H1 (cell line): ENCODE measurements at regions not wholly inside any gene's neighbourhood (a gene's known extent, or its start where the extent isn't known, plus 50 kb on each side); places are given as distances from the start of the nearest gene placed in this dataset.

Source experiments
- CTCF ChIA-PET: fragments of 300-600 bp; sonication (Branson Sonifier 250); formaldehyde crosslinking; loops from one replicate; lab custom pipeline; 2021; ENCODE audit not compliant: partially characterized antibody; lab: Charles Lee
- POLR2A ChIA-PET: fragments of 300-600 bp; sonication (Branson Sonifier 250); formaldehyde crosslinking; loops from one replicate; lab custom pipeline; 2021; ENCODE audit warnings: inconsistent platforms; ENCODE audit not compliant: partially characterized antibody; lab: Charles Lee
- DNase-seq, 2 experiments: peaks; one replicate each; pipeline versions ENCODE4 v3.0.0 to v3.0.0-alpha.2; 2010 to 2022; ENCODE audit warnings: low spot score in 2 of 2, low read depth in 1 of 2, mixed read lengths in 1 of 2
- FAIRE-seq: peaks from 2 replicates; lab custom pipeline; 2011; peaks lifted over from hg19 to GRCh38; lab: Jason Lieb, UNC
- H2AFZ ChIP-seq: 2 replicates; pipeline ENCODE4 v1.8.1; 2012; ENCODE audit warnings: low read length, inconsistent platforms
- H2AK5ac ChIP-seq: 2 replicates; pipeline ENCODE4 v1.6.1; 2013; ENCODE audit warnings: low read depth, low read length
- H2BK120ac ChIP-seq: replicated peaks from 2 replicates; pipeline ENCODE3; 2013; ENCODE audit warnings: low read depth, low read length, inconsistent platforms
- H2BK12ac ChIP-seq: 2 replicates; pipeline ENCODE4 v1.6.1; 2013; ENCODE audit warnings: low read depth, low read length
- H2BK15ac ChIP-seq: 2 replicates; pipeline ENCODE4 v1.6.1; 2013; ENCODE audit warnings: low read length
- H2BK20ac ChIP-seq: 2 replicates; pipeline ENCODE4 v1.6.1; 2013; ENCODE audit warnings: low read length
- H2BK5ac ChIP-seq: 2 replicates; pipeline ENCODE4 v1.6.1; 2013; ENCODE audit warnings: low read depth, low read length
- H3K14ac ChIP-seq: 2 replicates; pipeline ENCODE4 v1.6.1; 2013; ENCODE audit warnings: inconsistent platforms; ENCODE audit not compliant: insufficient read length
- H3K18ac ChIP-seq: 2 replicates; pipeline ENCODE4 v1.6.1; 2013; ENCODE audit warnings: low read length; ENCODE audit errors: extremely low read depth
- H3K23ac ChIP-seq: 2 replicates; pipeline ENCODE4 v1.6.1; 2013; ENCODE audit warnings: inconsistent platforms; ENCODE audit not compliant: insufficient read length
- H3K23me2 ChIP-seq: 2 replicates; pipeline ENCODE4 v1.6.1; 2013; ENCODE audit warnings: low read depth, low read length
- H3K27ac ChIP-seq: 2 replicates; pipeline ENCODE4 v1.6.1; 2011; ENCODE audit warnings: low read depth, low read length, inconsistent platforms
- H3K27me3 ChIP-seq, 4 experiments: replicated peaks in 1 of 4; 1 replicate in 1 of 4; 2 replicates in 3 of 4; pipeline versions ENCODE4 v1.6.1 to v1.8.1; 2011 to 2013; ENCODE audit warnings: low read length in 3 of 4, mild to moderate bottlenecking in 3 of 4, inconsistent platforms in 2 of 4, mixed read lengths in 2 of 4, moderate library complexity in 1 of 4; ENCODE audit not compliant: control insufficient read depth in 3 of 4, insufficient read depth in 3 of 4; ENCODE audit errors: extremely low read depth in 1 of 4
- H3K36me3 ChIP-seq, 4 experiments: 2 replicates each; pipeline versions ENCODE4 v1.6.1 to v1.8.1; 2011 to 2013; ENCODE audit warnings: mild to moderate bottlenecking in 4 of 4, low read length in 3 of 4, moderate library complexity in 2 of 4, control low read depth in 1 of 4, inconsistent platforms in 1 of 4; ENCODE audit not compliant: insufficient read depth in 4 of 4, control insufficient read depth in 2 of 4
- H3K4ac ChIP-seq: replicated peaks from 2 replicates; pipeline ENCODE3; 2013; ENCODE audit warnings: low read length, low read depth, mixed read lengths, inconsistent platforms; ENCODE audit not compliant: insufficient read length
- H3K4me1 ChIP-seq, 4 experiments: replicated peaks in 1 of 4; 1 replicate in 1 of 4; 2 replicates in 3 of 4; pipeline versions ENCODE4 v1.6.1 to v1.8.1; 2011 to 2013; ENCODE audit warnings: low read length in 3 of 4, inconsistent platforms in 2 of 4, mixed read lengths in 1 of 4; ENCODE audit not compliant: insufficient read depth in 4 of 4, control insufficient read depth in 3 of 4
- H3K4me2 ChIP-seq, 2 experiments: 2 replicates each; pipeline versions ENCODE4 v1.6.1 to v1.8.1; 2011 to 2013; ENCODE audit warnings: low read depth in 2 of 2, low read length in 2 of 2, control low read depth in 1 of 2, inconsistent platforms in 1 of 2, mild to moderate bottlenecking in 1 of 2; ENCODE audit not compliant: insufficient read depth in 1 of 2
- H3K4me3 ChIP-seq, 4 experiments: fragments of 200-600, 300-600 bp in 1 of 4; sonication (generic), shearing (Covaris generic), sonication (Bioruptor Twin) in 1 of 4; 2 replicates each; pipeline versions ENCODE4 v1.5.1 to v1.8.1; 2011 to 2016; ENCODE audit warnings: low read length in 4 of 4, low read depth in 3 of 4, control low read depth in 2 of 4, inconsistent platforms in 2 of 4, mild to moderate bottlenecking in 2 of 4, mixed read lengths in 1 of 4, moderate library complexity in 1 of 4; ENCODE audit not compliant: insufficient read depth in 2 of 4; ENCODE audit errors: extremely low read depth in 1 of 4
- H3K56ac ChIP-seq: replicated peaks from 2 replicates; pipeline ENCODE3; 2013; ENCODE audit warnings: low read depth, mild to moderate bottlenecking, mixed read lengths, low read length, inconsistent platforms; ENCODE audit not compliant: insufficient read length
- H3K79me1 ChIP-seq: 2 replicates; pipeline ENCODE4 v1.6.1; 2013; ENCODE audit warnings: low read depth, low read length, control low read depth
- H3K79me2 ChIP-seq, 2 experiments: 2 replicates each; pipeline versions ENCODE4 v1.6.1 to v1.8.1; 2012 to 2013; ENCODE audit warnings: low read length in 2 of 2, mild to moderate bottlenecking in 2 of 2, inconsistent platforms in 1 of 2; ENCODE audit not compliant: insufficient read depth in 2 of 2, control insufficient read depth in 1 of 2
- H3K9ac ChIP-seq, 4 experiments: replicated peaks in 1 of 4; 1 replicate in 1 of 4; 2 replicates in 3 of 4; pipeline versions ENCODE4 v1.6.1 to v1.8.1; 2011 to 2013; ENCODE audit warnings: low read depth in 3 of 4, low read length in 3 of 4, control low read depth in 2 of 4, mild to moderate bottlenecking in 2 of 4, moderate library complexity in 2 of 4, inconsistent platforms in 1 of 4; ENCODE audit errors: extremely low read depth in 1 of 4
- H3K9me3 ChIP-seq, 2 experiments: 2 replicates each; pipeline versions ENCODE4 v1.6.1 to v1.8.1; 2012 to 2013; ENCODE audit warnings: mild to moderate bottlenecking in 2 of 2, moderate library complexity in 2 of 2, control low read depth in 1 of 2, inconsistent platforms in 1 of 2, low read depth in 1 of 2, low read length in 1 of 2, mixed read lengths in 1 of 2; ENCODE audit not compliant: insufficient read depth in 2 of 2
- H4K20me1 ChIP-seq, 2 experiments: replicated peaks in 1 of 2; 2 replicates each; pipeline versions ENCODE3 to v1.8.1; 2011 to 2013; ENCODE audit warnings: inconsistent platforms in 2 of 2, low read length in 2 of 2, mild to moderate bottlenecking in 1 of 2; ENCODE audit not compliant: insufficient read depth in 2 of 2, control insufficient read depth in 1 of 2
- H4K5ac ChIP-seq: 2 replicates; pipeline ENCODE4 v1.6.1; 2013; ENCODE audit warnings: low read length, low read depth, mixed read lengths, inconsistent platforms; ENCODE audit not compliant: insufficient read length
- H4K8ac ChIP-seq: 2 replicates; pipeline ENCODE4 v1.8.0; 2013; ENCODE audit warnings: mild to moderate bottlenecking, moderate library complexity, low read length, inconsistent platforms; ENCODE audit not compliant: insufficient read depth; ENCODE audit errors: extremely low read depth
- H4K91ac ChIP-seq: replicated peaks from 2 replicates; pipeline ENCODE3; 2013; ENCODE audit warnings: low read length, mixed read lengths, inconsistent platforms; ENCODE audit not compliant: insufficient read length
- ASH2L ChIP-seq: fragments of 200-600, 300-600 bp; sonication (generic); IDR thresholded peaks from one replicate; pipeline ENCODE4 v1.7.1; 2017; ENCODE audit warnings: low read length
- CHD2 ChIP-seq: IDR thresholded peaks from 2 replicates; pipeline ENCODE4 v1.6.1; 2012; ENCODE audit warnings: low read length, improper control_type of control experiment
- EP300 ChIP-seq, 2 experiments: IDR thresholded peaks; 1 replicate in 1 of 2; 2 replicates in 1 of 2; pipeline ENCODE4 v1.6.1; 2011 to 2012; ENCODE audit warnings: low read depth in 2 of 2, low read length in 2 of 2, mild to moderate bottlenecking in 2 of 2, borderline replicate concordance in 1 of 2, inconsistent platforms in 1 of 2, moderate library complexity in 1 of 2
- EZH2 ChIP-seq: fragments of 200-600 bp; sonication (generic); IDR thresholded peaks from 2 replicates; pipeline ENCODE4 v1.7.1; 2012; ENCODE audit warnings: low read depth, mild to moderate bottlenecking, moderate library complexity, low read length, inconsistent platforms; ENCODE audit not compliant: severe bottlenecking
- KDM4A ChIP-seq: IDR thresholded peaks from one replicate; pipeline ENCODE4 v1.7.1; 2012; ENCODE audit warnings: low read depth, mild to moderate bottlenecking, moderate library complexity, low read length, inconsistent platforms; ENCODE audit not compliant: severe bottlenecking
- NANOG ChIP-seq: IDR thresholded peaks from 2 replicates; pipeline ENCODE4 v1.6.1; 2011; ENCODE audit warnings: low read length, low read depth, mild to moderate bottlenecking, inconsistent platforms; ENCODE audit not compliant: insufficient read depth, poor library complexity, severe bottlenecking
- RBBP5 ChIP-seq: IDR thresholded peaks from 2 replicates; pipeline ENCODE4 v1.7.1; 2012; ENCODE audit warnings: low read depth, mild to moderate bottlenecking, inconsistent platforms, low read length, moderate library complexity, borderline replicate concordance
- TAF7 ChIP-seq: optimal IDR thresholded peaks from 2 replicates; pipeline ENCODE3; 2011; ENCODE audit warnings: low read depth, mild to moderate bottlenecking, inconsistent platforms, low read length, moderate library complexity, borderline replicate concordance
- TBP ChIP-seq: IDR thresholded peaks from 2 replicates; pipeline ENCODE4 v1.6.1; 2011; ENCODE audit warnings: low read depth, low read length, improper control_type of control experiment
- WGBS, 2 experiments: shearing (Covaris generic) in 1 of 2; methylation state at CpG; one replicate each; pipeline versions ENCODE4 v1.1.6 to v1.1.7; 2013 to 2015; ENCODE audit warnings: low lambda C conversion rate in 2 of 2, mixed read lengths in 2 of 2, inconsistent platforms in 1 of 2, low coverage in 1 of 2, missing lambda C conversion rate in 1 of 2; ENCODE audit not compliant: insufficient replicate concordance in 2 of 2, insufficient coverage in 1 of 2, insufficient read length in 1 of 2; ENCODE audit errors: extremely low coverage in 1 of 2, missing lambda C conversion rate in 1 of 2; 5-methylcytosine and 5-hydroxymethylcytosine counted together
- TF ChIP-seq, protein P1 (sequence below), 3 experiments: IDR thresholded peaks; 1 replicate in 2 of 3; 2 replicates in 1 of 3; pipeline versions ENCODE4 v1.5.1 to v1.6.1; 2011; ENCODE audit warnings: low read length in 3 of 3, mild to moderate bottlenecking in 3 of 3, inconsistent platforms in 2 of 3, low read depth in 1 of 3, moderate library complexity in 1 of 3; ENCODE audit not compliant: insufficient read depth in 1 of 3; ENCODE audit errors: control extremely low read depth in 1 of 3

DNA sequence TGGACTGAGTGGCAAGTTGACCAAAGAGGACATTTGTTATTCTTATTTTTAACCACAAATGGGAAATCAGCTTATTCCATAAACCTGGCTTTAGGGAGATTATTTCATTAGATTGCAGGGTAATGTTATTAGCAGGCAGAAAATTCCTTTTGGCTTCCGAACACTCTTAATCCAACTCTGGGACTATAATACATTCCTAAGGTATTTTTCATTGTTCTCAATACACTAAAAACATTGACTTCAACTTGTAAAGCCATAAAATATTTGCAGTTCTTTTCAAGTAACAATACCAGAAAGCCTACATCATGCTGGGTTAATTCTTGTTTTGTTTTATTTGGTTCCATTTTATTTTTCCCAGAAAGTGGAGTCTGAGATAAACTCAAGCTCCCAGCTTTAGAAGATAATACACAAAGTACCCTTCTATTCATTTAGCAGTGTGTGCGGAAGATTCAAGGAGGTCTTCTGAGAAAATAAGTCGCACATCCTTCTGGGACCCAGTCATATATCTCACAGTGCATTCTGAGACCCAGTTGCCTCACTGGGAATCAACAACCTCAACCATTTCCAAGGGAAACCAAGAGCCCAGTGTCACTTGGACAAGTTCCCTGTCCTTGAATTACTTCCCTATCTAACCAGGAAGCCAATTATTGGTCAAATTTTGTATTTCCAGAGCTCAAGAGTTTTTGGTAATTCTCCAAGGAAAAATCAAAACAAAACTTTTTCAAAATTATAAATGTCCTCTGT lies 389.6 kb upstream of the DYNLRB2 start:
- Histone ChIP-seq H2BK20ac (no peak overlapping the region), H3K79me2 (no peaks in the 10 kb centered on the region), H2BK12ac (no peak overlapping the region), H4K91ac (no peak overlapping the region), H3K79me1 (no peaks in the 10 kb centered on the region), H3K27ac (no peak overlapping the region), H2AFZ (no peak overlapping the region), H3K4ac (no peak overlapping the region), H2BK15ac (no peak overlapping the region), H3K9ac (no peak overlapping the region), H2AK5ac (no peak overlapping the region), H3K4me2 (no peak overlapping the region), H3K27me3 (no peaks in the 10 kb centered on the region), H3K36me3 (no peaks in the 10 kb centered on the region), H3K9me3 (no peaks in the 10 kb centered on the region), H3K4me3 (no peak overlapping the region), H3K23me2 (no peaks in the 10 kb centered on the region), H3K4me1 (no peaks in the 10 kb centered on the region), H2BK5ac (no peak overlapping the region), H2BK120ac (no peak overlapping the region), H4K5ac (no peak overlapping the region), H3K23ac (no peak overlapping the region), H4K8ac (no peak overlapping the region), H3K18ac (no peak overlapping the region), H3K56ac (no peak overlapping the region), H4K20me1 (no peaks in the 10 kb centered on the region), H3K14ac (no peak overlapping the region)
- CTCF ChIA-PET: no interaction called here
- POLR2A ChIA-PET: no interaction called here
- 86% methylated on average over 3 of the region's 3 CpGs; no CpG with 5 or more reads in 1 of the 2 experiments for WGBS, 2 experiments
- FAIRE-seq: no peak
- no peak for DNase-seq
- TF ChIP-seq ASH2L (no peak), TBP (no peak), KDM4A (no peak), NANOG (no peak), EP300 (IDR thresholded peaks at IDR 0.05; ENCODE audit: borderline replicate concordance in 1 of 2, low read depth in 2 of 2, low read length in 2 of 2) (no peak), RBBP5 (no peak), CHD2 (no peak), EZH2 (no peak), TAF7 (no peak)
- TF ChIP-seq, protein P1, sequence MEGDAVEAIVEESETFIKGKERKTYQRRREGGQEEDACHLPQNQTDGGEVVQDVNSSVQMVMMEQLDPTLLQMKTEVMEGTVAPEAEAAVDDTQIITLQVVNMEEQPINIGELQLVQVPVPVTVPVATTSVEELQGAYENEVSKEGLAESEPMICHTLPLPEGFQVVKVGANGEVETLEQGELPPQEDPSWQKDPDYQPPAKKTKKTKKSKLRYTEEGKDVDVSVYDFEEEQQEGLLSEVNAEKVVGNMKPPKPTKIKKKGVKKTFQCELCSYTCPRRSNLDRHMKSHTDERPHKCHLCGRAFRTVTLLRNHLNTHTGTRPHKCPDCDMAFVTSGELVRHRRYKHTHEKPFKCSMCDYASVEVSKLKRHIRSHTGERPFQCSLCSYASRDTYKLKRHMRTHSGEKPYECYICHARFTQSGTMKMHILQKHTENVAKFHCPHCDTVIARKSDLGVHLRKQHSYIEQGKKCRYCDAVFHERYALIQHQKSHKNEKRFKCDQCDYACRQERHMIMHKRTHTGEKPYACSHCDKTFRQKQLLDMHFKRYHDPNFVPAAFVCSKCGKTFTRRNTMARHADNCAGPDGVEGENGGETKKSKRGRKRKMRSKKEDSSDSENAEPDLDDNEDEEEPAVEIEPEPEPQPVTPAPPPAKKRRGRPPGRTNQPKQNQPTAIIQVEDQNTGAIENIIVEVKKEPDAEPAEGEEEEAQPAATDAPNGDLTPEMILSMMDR (IDR thresholded peaks at IDR 0.05; ENCODE audit: control extremely low read depth in 1 of 3, insufficient read depth in 1 of 3, low read depth in 1 of 3, low read length in 3 of 3): no peak
